Stimulated activated CD8-positive, alpha-beta memory T cell treated with anti-CD3 and anti-CD28 coated beads, Interleukin-4, amount 100 ng/mL, for 48 hours (primary cell): ENCODE measurements at regions not wholly inside any gene's neighbourhood (a gene's known extent, or its start where the extent isn't known, plus 50 kb on each side); places are given as distances from the start of the nearest gene placed in this dataset.

Source experiments
- DNase-seq: peaks from one replicate; pipeline ENCODE4 v3.0.0-alpha.2; 2020

GRCh38 chr5:67350618-67351201, 154.1 kb upstream of the CD180 start:
- no peak for DNase-seq

- DNase-seq: no peak
Observed at GRCh38 chr5:67350185-67350584, 153.6 kb upstream of the CD180 start.

GRCh38 chr5:67347821-67348220, 151.2 kb upstream of the CD180 start:
- no peak for DNase-seq

GRCh38 chr5:67346611-67347010, 150.0 kb upstream of the CD180 start:
- DNase-seq: no peak

GRCh38 chr5:67344870-67345269, 148.3 kb upstream of the CD180 start:
- DNase-seq: no peak

GRCh38 chr5:67343835-67344234, 147.2 kb upstream of the CD180 start:
- DNase-seq: no peak

- no peak for DNase-seq
Observed at GRCh38 chr5:67341478-67341877, 144.9 kb upstream of the CD180 start.

GRCh38 chr5:67339219-67339767, 142.7 kb upstream of the CD180 start:
- DNase-seq: no peak

GRCh38 chr5:67338421-67338820, 141.8 kb upstream of the CD180 start:
- DNase-seq: no peak

GRCh38 chr5:67337751-67338150, 141.2 kb upstream of the CD180 start:
- no peak for DNase-seq

GRCh38 chr5:67335426-67335825, 138.8 kb upstream of the CD180 start:
- DNase-seq: no peak

- DNase-seq: no peak
Observed at GRCh38 chr5:67334373-67334772, 137.8 kb upstream of the CD180 start.

GRCh38 chr5:67333171-67333570, 136.6 kb upstream of the CD180 start:
- no peak for DNase-seq

- no peak for DNase-seq
Observed at GRCh38 chr5:67331296-67331925, 134.8 kb upstream of the CD180 start.

- no peak for DNase-seq
Observed at GRCh38 chr5:67319935-67320725, 123.5 kb upstream of the CD180 start.

GRCh38 chr5:67318746-67319145, 122.1 kb upstream of the CD180 start:
- DNase-seq: no peak

- DNase-seq: no peak
Observed at GRCh38 chr5:67317603-67318002, 121.0 kb upstream of the CD180 start.

- DNase-seq: no peak
Observed at GRCh38 chr5:67316695-67317094, 120.1 kb upstream of the CD180 start.

- no peak for DNase-seq
Observed at GRCh38 chr5:67315082-67315989, 118.7 kb upstream of the CD180 start.

GRCh38 chr5:67311701-67312100, 115.1 kb upstream of the CD180 start:
- no peak for DNase-seq

GRCh38 chr5:67311208-67311607, 114.6 kb upstream of the CD180 start:
- DNase-seq: no peak

- DNase-seq: no peak
Observed at GRCh38 chr5:67310740-67311139, 114.1 kb upstream of the CD180 start.

GRCh38 chr5:67310169-67310568, 113.6 kb upstream of the CD180 start:
- DNase-seq: no peak
